GM06990 (cell line): ENCODE measurements at regions not wholly inside any gene's neighbourhood (a gene's known extent, or its start where the extent isn't known, plus 50 kb on each side); places are given as distances from the start of the nearest gene placed in this dataset.

Experiments used
- DNase-seq: peaks from one replicate; pipeline ENCODE4 v3.0.0-alpha.2; 2011; ENCODE audit not compliant: insufficient read length; ENCODE audit errors: extremely low read depth
- H3K27me3 ChIP-seq: replicated peaks from 2 replicates; pipeline ENCODE4 v1.6.0; 2011; ENCODE audit warnings: low read length; ENCODE audit not compliant: control insufficient read depth, insufficient read depth
- H3K36me3 ChIP-seq: 2 replicates; pipeline ENCODE4 v1.5.1; 2011; ENCODE audit warnings: low read length; ENCODE audit not compliant: control insufficient read depth, insufficient read depth
- H3K4me3 ChIP-seq: replicated peaks from 2 replicates; pipeline ENCODE4 v1.5.1; 2011; ENCODE audit warnings: low read depth, mild to moderate bottlenecking, control low read depth, low read length
- CTCF ChIP-seq: IDR thresholded peaks from 2 replicates; pipeline ENCODE4 v1.5.1; 2011; ENCODE audit warnings: low read length, control low read depth, mild to moderate bottlenecking, inconsistent platforms; ENCODE audit not compliant: insufficient read depth, poor library complexity, severe bottlenecking

GRCh38 chr11:25350899-25351803, 854.3 kb downstream of the LUZP2 start:
- no peaks in the 10 kb centered on the region for H3K27me3 ChIP-seq
- no peaks in the 10 kb centered on the region for H3K36me3 ChIP-seq
- DNase-seq = no peak
- H3K4me3 ChIP-seq = no peak overlapping the region
- TF ChIP-seq CTCF = no peak

GRCh38 chr11:25357133-25357532, 860.3 kb downstream of the LUZP2 start:
- H3K4me3 ChIP-seq = no peak overlapping the region
- H3K36me3 ChIP-seq = no peaks in the 10 kb centered on the region
- TF ChIP-seq CTCF = no peak
- H3K27me3 ChIP-seq = no peaks in the 10 kb centered on the region
- DNase-seq = no peak

GRCh38 chr11:25377466-25377865, 880.6 kb downstream of the LUZP2 start:
- H3K4me3 ChIP-seq = no peak overlapping the region
- DNase-seq = no peak
- TF ChIP-seq CTCF = no peak
- no peaks in the 10 kb centered on the region for H3K27me3 ChIP-seq
- no peaks in the 10 kb centered on the region for H3K36me3 ChIP-seq

- no peak for TF ChIP-seq CTCF
- no peaks in the 10 kb centered on the region for H3K36me3 ChIP-seq
- no peaks in the 10 kb centered on the region for H3K27me3 ChIP-seq
- DNase-seq = no peak
- no peak overlapping the region for H3K4me3 ChIP-seq
These were observed 900.0 kb downstream of the LUZP2 start for GRCh38 chr11:25396847-25397246.

GRCh38 chr11:25408146-25408545, 911.3 kb downstream of the LUZP2 start:
- H3K36me3 ChIP-seq = no peaks in the 10 kb centered on the region
- TF ChIP-seq CTCF = no peak
- no peaks in the 10 kb centered on the region for H3K27me3 ChIP-seq
- no peak overlapping the region for H3K4me3 ChIP-seq
- DNase-seq = no peak
